ENCODE measurements at regions not wholly inside any gene's neighbourhood (a gene's known extent, or its start where the extent isn't known, plus 50 kb on each side); places are given as distances from the start of the nearest gene placed in this dataset.

- H3K4me3 ChIP-seq (ENCODE audit: low read depth, low read length) = no peak overlapping the region
- TF ChIP-seq CTCF (IDR thresholded peaks at IDR 0.05; ENCODE audit: low read depth, low read length, missing control alignments) = no peak
- DNase-seq (ENCODE audit: low read depth) = no peak
These were observed 104.3 kb downstream of the CD47 start for GRCh38 chr3:107986505-107986904.

- no peak overlapping the region for H3K4me3 ChIP-seq (ENCODE audit: low read depth, low read length)
- peak; percentile 15 for DNase-seq (ENCODE audit: low read depth)
- TF ChIP-seq CTCF (IDR thresholded peaks at IDR 0.05; ENCODE audit: low read depth, low read length, missing control alignments) = no peak
These were observed 105.3 kb downstream of the CD47 start for GRCh38 chr3:107985496-107985895.

GRCh38 chr3:107983247-107983646 lies 107.6 kb downstream of the CD47 start:
- DNase-seq (ENCODE audit: low read depth) = no peak
- H3K4me3 ChIP-seq (ENCODE audit: low read depth, low read length) = no peak overlapping the region
- peak; percentile 17 for TF ChIP-seq CTCF (IDR thresholded peaks at IDR 0.05; ENCODE audit: low read depth, low read length, missing control alignments)

GRCh38 chr3:107982165-107982564 lies 108.7 kb downstream of the CD47 start:
- TF ChIP-seq CTCF (IDR thresholded peaks at IDR 0.05; ENCODE audit: low read depth, low read length, missing control alignments) = no peak
- no peak overlapping the region for H3K4me3 ChIP-seq (ENCODE audit: low read depth, low read length)
- DNase-seq (ENCODE audit: low read depth) = no peak

- no peak for DNase-seq (ENCODE audit: low read depth)
- TF ChIP-seq CTCF (IDR thresholded peaks at IDR 0.05; ENCODE audit: low read depth, low read length, missing control alignments) = no peak
These were observed 109.2 kb downstream of the CD47 start for GRCh38 chr3:107981471-107982111.

GRCh38 chr3:107979538-107979937 lies 111.3 kb downstream of the CD47 start:
- no peak overlapping the region for H3K4me3 ChIP-seq (ENCODE audit: low read depth, low read length)
- no peak for DNase-seq (ENCODE audit: low read depth)
- no peak for TF ChIP-seq CTCF (IDR thresholded peaks at IDR 0.05; ENCODE audit: low read depth, low read length, missing control alignments)

More at GRCh38 chr3:107981471-107982111, 109.2 kb downstream of the CD47 start:
- H3K4me3 ChIP-seq (ENCODE audit: low read depth, low read length) = no peak overlapping the region

All from GM12864 (cell line).